HepG2 (cell line): ENCODE measurements at regions not wholly inside any gene's neighbourhood (a gene's known extent, or its start where the extent isn't known, plus 50 kb on each side); places are given as distances from the start of the nearest gene placed in this dataset.

Source experiments
- SP5 ChIP-seq: IDR thresholded peaks from 2 replicates; pipeline ENCODE4 v1.6.1; 2016; ENCODE audit warnings: low read depth, borderline replicate concordance
- ZNF510 ChIP-seq: sonication (generic); formaldehyde crosslinking; IDR thresholded peaks from 2 replicates; pipeline ENCODE4 v1.4.0; 2020; ENCODE audit warnings: low read depth, mild to moderate bottlenecking, missing genetic modification reagents

DNA sequence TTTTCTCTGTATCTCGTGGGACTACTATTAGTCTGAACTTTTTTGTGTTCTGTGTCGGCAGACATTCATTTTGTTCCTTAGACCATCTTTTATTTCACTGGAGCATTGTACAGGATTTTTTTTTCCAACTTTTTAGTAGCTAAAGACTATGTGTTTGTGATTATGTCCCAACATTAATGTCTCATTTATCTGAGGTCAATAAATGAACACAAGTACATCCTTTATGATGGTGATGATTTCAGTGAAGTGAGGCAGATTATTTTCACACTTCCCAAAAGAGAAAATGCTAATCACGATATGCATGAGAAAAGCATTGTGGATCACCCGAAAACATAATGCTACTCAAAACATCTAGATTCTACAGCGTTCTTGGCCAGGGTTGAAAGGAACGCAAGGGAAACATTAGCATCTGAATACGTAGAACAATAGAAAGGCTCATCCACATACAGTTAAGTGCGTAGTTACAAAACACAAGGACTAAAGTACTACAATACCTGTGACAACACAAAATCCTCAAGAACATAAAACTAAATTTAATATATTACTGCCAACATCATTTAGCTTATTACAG is 981.7 kb upstream of the NCAM2 start:
- no peak for TF ChIP-seq ZNF510
- no peak for TF ChIP-seq SP5 (CRISPR knock-in tag)
